Panc1 (cell line): ENCODE measurements at regions not wholly inside any gene's neighbourhood (a gene's known extent, or its start where the extent isn't known, plus 50 kb on each side); places are given as distances from the start of the nearest gene placed in this dataset.

ENCODE experiments used
- ATAC-seq: fragments of 200-7000 bp; cut with Tn5 transposase; 2 replicates; pipeline ENCODE4 v1.9.1; 2020; ENCODE audit warnings: mild to moderate bottlenecking, moderate library complexity
- BruUV-seq: library from RNA; stranded (reverse); fragments of 400-500 nt; replicated peaks from 2 replicates; lab custom pipeline; 2021; lab: Mats Ljungman, UMichigan
- CTCF ChIA-PET: fragments of 300-600 bp; sonication (Branson Sonifier 250); formaldehyde crosslinking; loops from one replicate; lab custom pipeline; 2022; ENCODE audit warnings: antibody characterized with exemption; lab: Charles Lee
- POLR2A ChIA-PET: fragments of 300-600 bp; sonication (Branson Sonifier 250); formaldehyde crosslinking; loops from one replicate; lab custom pipeline; 2022; ENCODE audit warnings: antibody characterized with exemption; lab: Charles Lee
- DNase-seq: peaks from one replicate; pipeline ENCODE4 v3.0.0-alpha.2; 2010; ENCODE audit warnings: low read depth, low spot score
- H3K27ac ChIP-seq: 2 replicates; pipeline ENCODE4 v1.5.1; 2011; ENCODE audit warnings: mild to moderate bottlenecking, low read length, inconsistent platforms
- H3K27me3 ChIP-seq: fragments of 200-500 bp; sonication (Bioruptor generic); 2 replicates; pipeline ENCODE4 v1.6.0; 2014; ENCODE audit warnings: low read length, inconsistent platforms; ENCODE audit not compliant: control insufficient read depth, insufficient read depth
- H3K36me3 ChIP-seq: fragments of 200-500 bp; sonication (Bioruptor generic); 2 replicates; pipeline ENCODE4 v1.5.1; 2014; ENCODE audit warnings: inconsistent platforms, mild to moderate bottlenecking, low read length, moderate library complexity; ENCODE audit not compliant: control insufficient read depth, insufficient read depth
- H3K4me1 ChIP-seq: 2 replicates; pipeline ENCODE4 v1.5.1; 2011; ENCODE audit warnings: inconsistent platforms, mild to moderate bottlenecking, low read length, moderate library complexity; ENCODE audit not compliant: control insufficient read depth, insufficient read depth
- H3K4me3 ChIP-seq, 2 experiments: 2 replicates each; pipeline ENCODE4 v1.5.1; 2011 to 2012; ENCODE audit warnings: low read depth in 2 of 2, low read length in 2 of 2, mild to moderate bottlenecking in 2 of 2, inconsistent platforms in 1 of 2, moderate library complexity in 1 of 2
- H3K9me3 ChIP-seq: fragments of 200-500 bp; sonication (Bioruptor generic); 2 replicates; pipeline ENCODE4 v1.5.1; 2014; ENCODE audit warnings: low read depth, mild to moderate bottlenecking, inconsistent platforms, low read length, moderate library complexity; ENCODE audit not compliant: control insufficient read depth, insufficient read depth
- POLR2AphosphoS5 ChIP-seq: IDR thresholded peaks from 2 replicates; pipeline ENCODE4 v1.6.1; 2012; ENCODE audit warnings: mild to moderate bottlenecking, low read depth, low read length, moderate library complexity
- SIN3A ChIP-seq: IDR thresholded peaks from 2 replicates; pipeline ENCODE4 v1.6.1; 2012; ENCODE audit warnings: low read depth, mild to moderate bottlenecking, low read length, moderate library complexity, borderline replicate concordance; ENCODE audit not compliant: insufficient read depth
- TCF7L2 ChIP-seq: IDR thresholded peaks from 2 replicates; pipeline ENCODE4 v1.6.1; 2011; ENCODE audit warnings: mild to moderate bottlenecking, low read depth, low read length, inconsistent platforms
- in situ Hi-C: cut with HindIII; loops from 2 replicates; pipeline ENCODE4 v1.10.0; 2016; ENCODE audit warnings: low sequenced_read_pairs, low pct_unique_long_range_greater_than_20kb
- intact Hi-C: fragments of 100-400 bp; cut with micrococcal nuclease; formaldehyde crosslinking; loops from one replicate; pipeline ENCODE4 v1.10.0; 2022; ENCODE audit not compliant: unreplicated experiment
- TF ChIP-seq, protein P1 (sequence below), 2 experiments: IDR thresholded peaks; 2 replicates each; pipeline ENCODE4 v1.6.1; 2011 to 2012; ENCODE audit warnings: low read depth in 2 of 2, control low read depth in 1 of 2, low read length in 1 of 2, mild to moderate bottlenecking in 1 of 2, moderate library complexity in 1 of 2; ENCODE audit not compliant: insufficient read depth in 1 of 2
- TF ChIP-seq, protein P2 (sequence below): fragments of 450-650 bp; IDR thresholded peaks from 2 replicates; pipeline ENCODE4 v1.5.1; 2017; ENCODE audit warnings: mild to moderate bottlenecking

DNA sequence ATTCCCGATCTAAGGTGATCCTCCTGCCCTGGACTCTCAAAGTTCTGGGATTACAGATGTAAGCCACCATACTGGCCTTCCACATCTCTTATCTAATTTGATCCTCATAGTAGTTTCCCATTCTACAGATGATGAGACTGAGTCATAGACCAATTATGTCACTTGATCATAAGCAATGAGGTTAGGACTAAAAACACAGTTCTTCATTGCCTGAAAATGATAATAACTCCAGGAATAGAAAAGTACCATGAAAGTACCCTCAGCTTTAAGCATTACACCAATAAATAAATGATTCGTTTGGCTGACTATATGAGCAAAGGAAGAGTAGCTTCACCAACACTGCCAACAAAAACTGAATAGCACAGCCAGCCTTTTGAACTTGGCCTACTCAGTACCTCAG lies 389.5 kb downstream of the ACTL7B start:
- TF ChIP-seq TCF7L2: no peak
- TF ChIP-seq, protein P1, sequence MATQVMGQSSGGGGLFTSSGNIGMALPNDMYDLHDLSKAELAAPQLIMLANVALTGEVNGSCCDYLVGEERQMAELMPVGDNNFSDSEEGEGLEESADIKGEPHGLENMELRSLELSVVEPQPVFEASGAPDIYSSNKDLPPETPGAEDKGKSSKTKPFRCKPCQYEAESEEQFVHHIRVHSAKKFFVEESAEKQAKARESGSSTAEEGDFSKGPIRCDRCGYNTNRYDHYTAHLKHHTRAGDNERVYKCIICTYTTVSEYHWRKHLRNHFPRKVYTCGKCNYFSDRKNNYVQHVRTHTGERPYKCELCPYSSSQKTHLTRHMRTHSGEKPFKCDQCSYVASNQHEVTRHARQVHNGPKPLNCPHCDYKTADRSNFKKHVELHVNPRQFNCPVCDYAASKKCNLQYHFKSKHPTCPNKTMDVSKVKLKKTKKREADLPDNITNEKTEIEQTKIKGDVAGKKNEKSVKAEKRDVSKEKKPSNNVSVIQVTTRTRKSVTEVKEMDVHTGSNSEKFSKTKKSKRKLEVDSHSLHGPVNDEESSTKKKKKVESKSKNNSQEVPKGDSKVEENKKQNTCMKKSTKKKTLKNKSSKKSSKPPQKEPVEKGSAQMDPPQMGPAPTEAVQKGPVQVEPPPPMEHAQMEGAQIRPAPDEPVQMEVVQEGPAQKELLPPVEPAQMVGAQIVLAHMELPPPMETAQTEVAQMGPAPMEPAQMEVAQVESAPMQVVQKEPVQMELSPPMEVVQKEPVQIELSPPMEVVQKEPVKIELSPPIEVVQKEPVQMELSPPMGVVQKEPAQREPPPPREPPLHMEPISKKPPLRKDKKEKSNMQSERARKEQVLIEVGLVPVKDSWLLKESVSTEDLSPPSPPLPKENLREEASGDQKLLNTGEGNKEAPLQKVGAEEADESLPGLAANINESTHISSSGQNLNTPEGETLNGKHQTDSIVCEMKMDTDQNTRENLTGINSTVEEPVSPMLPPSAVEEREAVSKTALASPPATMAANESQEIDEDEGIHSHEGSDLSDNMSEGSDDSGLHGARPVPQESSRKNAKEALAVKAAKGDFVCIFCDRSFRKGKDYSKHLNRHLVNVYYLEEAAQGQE (IDR thresholded peaks at IDR 0.05; ENCODE audit: insufficient read depth in 1 of 2, low read depth in 2 of 2, low read length in 1 of 2): no peak
- TF ChIP-seq, protein P2, sequence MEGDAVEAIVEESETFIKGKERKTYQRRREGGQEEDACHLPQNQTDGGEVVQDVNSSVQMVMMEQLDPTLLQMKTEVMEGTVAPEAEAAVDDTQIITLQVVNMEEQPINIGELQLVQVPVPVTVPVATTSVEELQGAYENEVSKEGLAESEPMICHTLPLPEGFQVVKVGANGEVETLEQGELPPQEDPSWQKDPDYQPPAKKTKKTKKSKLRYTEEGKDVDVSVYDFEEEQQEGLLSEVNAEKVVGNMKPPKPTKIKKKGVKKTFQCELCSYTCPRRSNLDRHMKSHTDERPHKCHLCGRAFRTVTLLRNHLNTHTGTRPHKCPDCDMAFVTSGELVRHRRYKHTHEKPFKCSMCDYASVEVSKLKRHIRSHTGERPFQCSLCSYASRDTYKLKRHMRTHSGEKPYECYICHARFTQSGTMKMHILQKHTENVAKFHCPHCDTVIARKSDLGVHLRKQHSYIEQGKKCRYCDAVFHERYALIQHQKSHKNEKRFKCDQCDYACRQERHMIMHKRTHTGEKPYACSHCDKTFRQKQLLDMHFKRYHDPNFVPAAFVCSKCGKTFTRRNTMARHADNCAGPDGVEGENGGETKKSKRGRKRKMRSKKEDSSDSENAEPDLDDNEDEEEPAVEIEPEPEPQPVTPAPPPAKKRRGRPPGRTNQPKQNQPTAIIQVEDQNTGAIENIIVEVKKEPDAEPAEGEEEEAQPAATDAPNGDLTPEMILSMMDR: no peak
- TF ChIP-seq POLR2AphosphoS5: no peak
- no peak for TF ChIP-seq SIN3A
- no peaks in the 10 kb centered on the region for H3K9me3 ChIP-seq
- ChIA-PET CTCF (no interaction called here), POLR2A (no interaction called here)
- H3K4me1 ChIP-seq: no peaks in the 10 kb centered on the region
- no peaks in the 10 kb centered on the region for H3K27me3 ChIP-seq
- no peak overlapping the region for H3K27ac ChIP-seq
- intact Hi-C loops: no loop called here
- H3K36me3 ChIP-seq: no peaks in the 10 kb centered on the region
- H3K4me3 ChIP-seq: no peak overlapping the region
- in situ Hi-C loops: no loop called here
- ATAC-seq (no peak), DNase-seq (no peak)
- no TSS peak for BruUV-seq

DNA sequence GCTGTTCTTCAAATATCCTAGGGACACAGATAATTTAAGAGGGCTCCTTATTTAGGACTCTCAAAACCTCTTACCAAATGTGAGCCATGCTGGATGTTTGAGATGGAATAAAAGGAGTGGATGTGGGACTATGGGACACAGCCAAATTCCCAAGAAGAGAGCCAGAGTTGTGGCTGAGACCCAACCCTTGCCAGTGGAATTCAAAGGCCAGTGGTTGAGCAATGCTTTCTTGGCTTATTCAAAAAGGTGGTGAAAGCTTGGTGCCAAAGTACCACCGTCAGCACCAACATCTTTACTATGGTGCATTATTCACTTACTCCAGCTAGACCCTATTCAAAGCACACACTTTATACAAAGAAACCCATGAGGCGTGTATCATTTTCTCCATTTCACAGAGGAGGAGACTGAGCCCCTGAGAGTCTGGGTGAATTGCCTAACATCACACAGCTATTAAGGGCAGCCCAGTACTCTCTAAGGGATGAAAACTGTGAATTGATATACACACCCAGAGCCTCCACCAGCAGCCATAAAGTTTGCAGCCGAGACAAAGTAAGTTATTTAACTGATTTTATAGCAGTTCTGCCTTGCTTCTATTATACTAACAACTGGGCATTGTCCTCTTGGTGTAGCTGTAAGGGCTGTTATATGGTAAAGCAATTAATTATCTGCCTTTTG lies 391.7 kb downstream of the ACTL7B start:
- H3K36me3 ChIP-seq: no peaks in the 10 kb centered on the region
- ChIA-PET CTCF (no interaction called here), POLR2A (no interaction called here)
- no peak overlapping the region for H3K4me3 ChIP-seq
- DNase-seq: no peak
- H3K27me3 ChIP-seq: no peaks in the 10 kb centered on the region
- ATAC-seq: no peak
- intact Hi-C loops (no loop called here), in situ Hi-C loops (no loop called here)
- TF ChIP-seq TCF7L2: no peak
- TF ChIP-seq SIN3A: no peak
- TF ChIP-seq POLR2AphosphoS5: no peak
- TF ChIP-seq, protein P1 (IDR thresholded peaks at IDR 0.05; ENCODE audit: insufficient read depth in 1 of 2, low read depth in 2 of 2, low read length in 1 of 2): no peak
- TF ChIP-seq, protein P2: no peak
- BruUV-seq: no TSS peak
- no peaks in the 10 kb centered on the region for H3K4me1 ChIP-seq
- no peaks in the 10 kb centered on the region for H3K9me3 ChIP-seq
- H3K27ac ChIP-seq: no peak overlapping the region
